Activated T-helper 1 cell treated with anti-CD3 and anti-CD28 coated beads, Interleukin-12 subunit alpha, Interleukin-12 subunit beta, Interleukin-2, Interleukin-4 antibody, amounts not matched to agents 30 ng/mL and 10 ng/mL and 1 ng/mL, durations not matched to agents 14 hours and 24 hours and 36 hours (primary cell): ENCODE measurements at regions not wholly inside any gene's neighbourhood (a gene's known extent, or its start where the extent isn't known, plus 50 kb on each side); places are given as distances from the start of the nearest gene placed in this dataset.

Experiments used
- DNase-seq: peaks from one replicate; pipeline ENCODE4 v3.0.0; 2021; ENCODE audit warnings: low spot score
- H3K27ac Mint-ChIP-seq: one replicate; pipeline ENCODE4 v1.8.0; 2021; ENCODE audit warnings: mild to moderate bottlenecking, mixed read lengths
- H3K27me3 Mint-ChIP-seq: one replicate; pipeline ENCODE4 v1.8.0; 2022; ENCODE audit warnings: mild to moderate bottlenecking, moderate library complexity, mixed read lengths; ENCODE audit not compliant: insufficient read depth
- H3K36me3 Mint-ChIP-seq: one replicate; pipeline ENCODE4 v1.8.0; 2021; ENCODE audit warnings: low read depth, mixed read lengths
- H3K4me1 Mint-ChIP-seq: one replicate; pipeline ENCODE4 v1.8.0; 2021; ENCODE audit warnings: low read depth, mixed read lengths
- H3K4me3 Mint-ChIP-seq: one replicate; pipeline ENCODE4 v1.8.0; 2021; ENCODE audit warnings: mild to moderate bottlenecking, moderate library complexity, mixed read lengths
- H3K9me3 Mint-ChIP-seq: one replicate; pipeline ENCODE4 v1.8.0; 2021; ENCODE audit warnings: mixed read lengths
- intact Hi-C: fragments of 100-400 bp; cut with micrococcal nuclease; formaldehyde crosslinking; loops from one replicate; pipeline ENCODE4 v1.15.1; 2024

DNA sequence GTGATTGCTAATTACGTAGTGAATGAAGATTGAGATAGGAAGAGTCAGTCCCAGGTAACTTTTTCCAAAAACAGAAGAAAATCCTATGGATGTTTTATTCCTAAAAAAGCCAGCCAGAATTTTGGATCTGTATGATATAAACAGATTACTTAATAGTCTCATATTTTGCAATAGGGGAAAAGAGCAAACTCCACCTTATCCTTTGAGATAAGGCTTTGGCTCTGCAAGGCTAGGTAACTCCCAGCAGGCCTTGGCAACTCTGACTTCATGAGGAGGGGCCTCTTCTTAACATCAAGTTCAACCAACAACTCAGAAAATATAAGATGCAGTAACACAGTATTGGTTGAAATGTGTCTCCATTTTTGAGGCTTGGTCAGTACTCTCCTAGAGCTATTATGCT lies 98.7 kb upstream of the SLC4A4 start:
- no peak for DNase-seq
- intact Hi-C loops, result no loop called here
- Mint-ChIP-seq H3K9me3 (no peaks in the 10 kb centered on the region), H3K27me3 (no peaks in the 10 kb centered on the region), H3K36me3 (no peaks in the 10 kb centered on the region), H3K4me1 (no peaks in the 10 kb centered on the region), H3K4me3 (no peak overlapping the region), H3K27ac (no peak overlapping the region)

DNA sequence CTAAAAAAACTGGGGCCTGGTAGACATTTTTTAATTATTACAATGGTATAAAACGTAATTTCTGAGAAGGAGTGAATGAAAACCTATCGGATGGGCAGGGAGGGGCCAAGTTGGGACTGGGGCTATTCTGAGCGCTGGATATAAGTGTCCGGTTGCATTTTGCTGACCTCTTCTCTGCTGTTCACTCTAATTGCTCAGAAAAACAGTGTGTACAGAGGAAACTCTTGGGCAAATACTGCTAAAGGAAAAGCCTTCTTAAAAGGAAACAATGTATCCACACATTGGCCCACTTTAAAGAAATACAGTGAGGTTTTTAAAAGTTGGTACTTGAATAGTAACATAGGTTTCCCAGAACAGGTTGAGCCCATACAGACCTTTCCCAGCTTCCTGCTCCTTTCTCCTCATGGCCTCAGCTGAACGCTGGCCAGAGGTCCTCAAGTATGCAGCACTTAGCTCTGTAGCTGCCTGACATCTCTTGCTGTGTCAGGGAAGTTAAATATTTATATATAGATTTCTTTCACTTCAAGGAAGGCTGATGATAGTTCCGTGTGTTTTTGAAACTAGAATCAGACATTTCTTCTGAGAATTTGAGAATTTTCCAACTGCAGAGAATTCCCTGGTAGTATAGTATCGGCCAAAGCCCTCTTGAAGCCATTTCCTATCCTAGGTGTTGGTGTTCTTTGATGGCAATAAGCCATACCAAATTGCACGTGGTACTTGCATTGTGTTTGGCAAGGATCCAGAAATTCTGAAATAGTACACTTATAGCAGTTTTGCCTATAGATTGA lies 97.1 kb upstream of the SLC4A4 start:
- Mint-ChIP-seq H3K4me1 (no peaks in the 10 kb centered on the region), H3K9me3 (no peaks in the 10 kb centered on the region), H3K36me3 (no peaks in the 10 kb centered on the region), H3K27ac (no peak overlapping the region), H3K4me3 (no peak overlapping the region), H3K27me3 (no peaks in the 10 kb centered on the region)
- DNase-seq, result no peak
- intact Hi-C loops, result no loop called here

DNA sequence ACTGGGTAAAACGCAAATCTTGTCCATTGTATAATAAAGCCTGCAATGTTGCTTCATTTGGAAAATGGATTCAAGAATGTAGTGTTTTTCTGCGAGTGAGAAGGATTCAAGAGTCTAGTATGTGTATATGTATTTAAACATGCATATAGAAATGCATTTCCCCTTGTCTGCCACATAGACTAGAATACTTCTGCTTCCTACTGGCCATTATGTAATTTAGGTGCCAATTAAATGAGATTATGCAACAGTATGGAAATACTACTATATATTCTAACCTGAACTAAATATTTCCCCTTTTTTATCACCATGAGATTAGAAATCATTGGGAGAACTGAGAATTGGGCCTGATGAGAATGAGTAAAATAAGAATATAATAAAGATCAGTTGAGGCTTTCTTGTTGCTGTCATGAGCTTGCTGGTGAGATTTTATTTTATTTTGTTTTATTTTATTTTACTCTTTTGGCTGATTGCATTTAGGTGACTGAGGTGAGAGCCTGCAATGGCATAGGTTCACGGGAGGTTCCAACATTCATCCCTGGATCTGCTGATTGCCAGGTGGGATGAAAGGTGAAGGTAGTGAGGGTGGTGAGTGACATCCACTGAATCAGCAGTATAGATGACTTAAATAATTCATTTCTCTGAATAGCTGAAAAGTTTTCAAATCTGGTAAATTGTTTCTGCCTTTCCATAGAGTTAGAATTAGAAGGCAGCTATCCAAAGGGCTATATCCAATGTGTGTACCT lies 95.6 kb upstream of the SLC4A4 start:
- no peaks in the 10 kb centered on the region for H3K4me1 Mint-ChIP-seq
- intact Hi-C loops, result no loop called here
- no peaks in the 10 kb centered on the region for H3K9me3 Mint-ChIP-seq
- H3K4me3 Mint-ChIP-seq, result no peak overlapping the region
- H3K27ac Mint-ChIP-seq, result no peak overlapping the region
- no peaks in the 10 kb centered on the region for H3K36me3 Mint-ChIP-seq
- no peaks in the 10 kb centered on the region for H3K27me3 Mint-ChIP-seq
- no peak for DNase-seq

DNA sequence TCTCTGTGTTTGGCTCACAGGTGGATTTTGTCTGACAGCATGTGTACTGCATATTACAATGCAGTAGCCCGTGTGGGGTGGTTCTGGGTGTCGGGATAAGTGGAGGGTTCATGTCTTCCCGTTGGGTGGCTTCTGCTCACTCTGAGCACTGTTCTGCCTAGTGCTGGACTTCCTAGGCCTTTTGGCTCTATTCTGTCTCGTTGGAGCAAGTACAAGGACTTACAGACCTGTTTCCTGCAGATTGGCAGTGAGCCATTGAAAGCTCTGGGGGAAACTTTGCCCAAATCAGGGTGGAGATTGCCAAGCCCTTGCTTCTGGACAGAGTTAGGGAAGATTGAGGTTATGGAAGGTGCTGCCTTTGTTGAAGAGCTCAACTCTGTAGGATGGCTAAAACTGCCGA lies 91.1 kb upstream of the SLC4A4 start:
- H3K36me3 Mint-ChIP-seq, result no peaks in the 10 kb centered on the region
- no peak for DNase-seq
- H3K4me3 Mint-ChIP-seq, result no peak overlapping the region
- H3K4me1 Mint-ChIP-seq, result no peaks in the 10 kb centered on the region
- no peaks in the 10 kb centered on the region for H3K27me3 Mint-ChIP-seq
- H3K9me3 Mint-ChIP-seq, result no peaks in the 10 kb centered on the region
- H3K27ac Mint-ChIP-seq, result no peak overlapping the region
- intact Hi-C loops, result no loop called here

DNA sequence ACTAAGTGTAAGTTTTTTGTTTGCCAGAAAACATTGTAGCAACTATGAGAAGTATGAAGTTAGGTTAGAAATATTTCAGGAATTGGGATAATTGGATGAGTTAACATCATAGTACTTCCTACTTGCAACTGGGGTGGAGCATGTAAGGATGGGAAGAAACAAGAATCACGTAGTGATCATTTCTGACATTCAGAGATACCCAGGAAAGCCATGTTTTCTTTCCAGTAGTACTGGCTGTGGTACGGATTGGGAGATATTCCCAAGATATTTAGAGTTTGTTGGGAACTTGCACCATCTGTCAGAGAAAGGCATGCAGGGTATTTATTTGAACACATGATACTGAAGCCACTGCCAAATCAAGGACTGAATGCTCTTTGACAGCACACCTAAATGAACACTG lies 87.6 kb upstream of the SLC4A4 start:
- Mint-ChIP-seq H3K4me3 (no peak overlapping the region), H3K9me3 (no peaks in the 10 kb centered on the region), H3K27me3 (no peaks in the 10 kb centered on the region), H3K4me1 (no peaks in the 10 kb centered on the region), H3K27ac (no peak overlapping the region), H3K36me3 (no peaks in the 10 kb centered on the region)
- no peak for DNase-seq
- intact Hi-C loops, result no loop called here

DNA sequence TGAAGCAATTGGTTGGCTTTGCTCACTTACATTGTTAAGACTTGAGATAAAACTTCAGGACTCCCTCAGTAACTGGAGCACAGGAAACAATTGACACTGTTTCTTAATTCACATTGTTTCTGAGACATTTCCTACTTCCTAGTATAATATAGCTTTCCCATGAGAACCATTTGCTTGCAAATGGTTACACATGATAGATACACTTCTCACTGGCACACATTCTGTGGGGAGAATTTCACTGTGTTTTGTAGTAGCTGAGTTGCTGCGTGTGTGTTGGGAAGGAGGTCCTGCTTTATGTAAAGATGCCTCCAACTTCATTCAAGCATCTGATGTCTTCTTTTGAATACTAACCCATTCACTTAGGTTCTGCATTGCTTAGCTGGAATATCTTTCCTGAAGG lies 85.3 kb upstream of the SLC4A4 start:
- H3K4me1 Mint-ChIP-seq, result no peaks in the 10 kb centered on the region
- no peaks in the 10 kb centered on the region for H3K9me3 Mint-ChIP-seq
- H3K4me3 Mint-ChIP-seq, result no peak overlapping the region
- no peak for DNase-seq
- no peaks in the 10 kb centered on the region for H3K27me3 Mint-ChIP-seq
- H3K27ac Mint-ChIP-seq, result no peak overlapping the region
- no peaks in the 10 kb centered on the region for H3K36me3 Mint-ChIP-seq
- intact Hi-C loops, result no loop called here

DNA sequence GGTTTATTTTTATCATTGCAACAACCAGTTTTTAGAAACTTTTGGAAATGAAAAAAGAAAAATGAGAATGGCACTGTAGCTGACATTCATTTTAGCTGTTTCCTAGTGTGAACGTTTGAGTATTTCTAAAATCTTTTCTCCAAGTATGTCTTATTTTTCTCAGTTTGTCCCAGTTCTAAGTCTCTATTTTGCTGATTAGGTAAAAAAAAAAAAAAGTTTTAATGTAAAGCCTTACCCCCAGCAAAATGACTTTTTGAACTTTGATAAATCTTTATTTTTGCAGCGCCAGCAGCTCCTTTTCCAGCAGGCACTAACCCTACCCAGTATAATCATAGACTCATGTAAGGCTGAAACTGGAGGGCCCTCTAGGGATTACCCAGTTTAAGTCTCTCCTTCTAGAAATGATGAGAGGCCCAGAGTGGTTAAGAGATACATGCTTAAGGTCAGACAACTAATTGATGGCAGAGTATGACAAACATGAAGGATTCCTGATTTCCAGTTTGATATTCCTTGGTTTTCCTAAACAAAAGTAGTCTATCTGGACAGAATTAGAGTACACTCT lies 84.3 kb upstream of the SLC4A4 start:
- Mint-ChIP-seq H3K4me1 (no peaks in the 10 kb centered on the region), H3K27ac (no peak overlapping the region), H3K27me3 (no peaks in the 10 kb centered on the region), H3K36me3 (no peaks in the 10 kb centered on the region), H3K9me3 (no peaks in the 10 kb centered on the region), H3K4me3 (no peak overlapping the region)
- DNase-seq, result no peak
- intact Hi-C loops, result no loop called here

DNA sequence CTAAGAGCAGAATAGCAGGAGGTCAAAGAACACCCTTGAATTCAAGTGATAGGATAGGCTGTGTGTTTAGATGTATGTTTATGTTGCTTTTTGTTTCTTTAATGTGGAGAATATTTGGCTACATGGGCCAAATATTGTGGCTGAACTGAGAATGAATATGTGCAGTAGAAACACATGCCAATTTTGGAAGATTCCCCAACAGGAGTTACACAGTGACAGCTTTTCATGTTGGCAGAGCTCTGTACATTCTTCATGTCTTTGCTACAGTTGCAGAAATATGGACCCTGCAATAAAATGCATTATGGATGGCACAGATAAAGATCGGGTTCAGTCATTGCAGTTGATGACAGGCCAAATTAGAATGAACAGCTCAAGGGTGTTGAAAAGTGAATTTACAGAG lies 82.8 kb upstream of the SLC4A4 start:
- intact Hi-C loops, result no loop called here
- H3K4me1 Mint-ChIP-seq, result no peaks in the 10 kb centered on the region
- H3K9me3 Mint-ChIP-seq, result no peaks in the 10 kb centered on the region
- H3K4me3 Mint-ChIP-seq, result no peak overlapping the region
- H3K36me3 Mint-ChIP-seq, result no peaks in the 10 kb centered on the region
- H3K27ac Mint-ChIP-seq, result no peak overlapping the region
- no peak for DNase-seq
- H3K27me3 Mint-ChIP-seq, result no peaks in the 10 kb centered on the region

DNA sequence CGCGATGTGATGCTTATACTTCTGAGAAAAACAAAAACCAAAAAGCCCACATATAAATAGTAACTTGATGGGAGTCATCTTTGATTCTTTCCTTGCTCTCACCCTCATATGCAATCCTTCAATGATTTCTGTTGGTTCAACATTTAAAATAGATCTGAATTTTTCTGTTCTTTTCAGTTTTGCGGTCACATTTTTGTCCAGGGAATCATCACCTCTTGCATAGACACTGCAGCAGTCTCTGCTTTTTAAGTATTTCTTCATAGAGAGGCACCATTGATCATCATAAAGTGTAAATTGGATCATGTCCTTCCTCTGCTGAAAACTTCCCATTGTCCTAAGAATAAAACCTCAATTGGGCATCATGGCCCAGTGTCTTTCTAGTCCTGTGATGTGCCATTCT lies 81.1 kb upstream of the SLC4A4 start:
- intact Hi-C loops, result no loop called here
- Mint-ChIP-seq H3K27ac (no peak overlapping the region), H3K9me3 (no peaks in the 10 kb centered on the region), H3K36me3 (no peaks in the 10 kb centered on the region), H3K27me3 (no peaks in the 10 kb centered on the region), H3K4me3 (no peak overlapping the region), H3K4me1 (no peaks in the 10 kb centered on the region)
- DNase-seq, result no peak

DNA sequence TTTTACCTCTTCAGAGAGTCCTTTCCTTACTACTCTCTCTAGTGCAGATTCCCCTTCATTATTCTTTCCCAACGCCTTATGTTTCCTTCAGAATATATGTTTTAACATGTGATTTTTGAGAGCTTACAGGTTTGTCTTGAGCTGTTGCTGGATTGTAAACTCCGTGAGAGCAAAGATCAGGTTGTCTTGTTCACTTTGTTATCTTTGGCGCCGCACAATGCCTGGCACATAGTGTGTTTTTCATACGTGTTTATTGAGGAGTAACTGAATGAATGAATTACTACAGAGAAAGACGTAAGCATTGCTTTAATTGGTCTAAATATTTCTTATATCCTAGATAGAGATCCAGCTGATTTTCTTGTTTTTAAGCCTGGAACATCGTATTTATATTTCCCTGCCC lies 80.5 kb upstream of the SLC4A4 start:
- intact Hi-C loops, result no loop called here
- Mint-ChIP-seq H3K9me3 (no peaks in the 10 kb centered on the region), H3K27ac (no peak overlapping the region), H3K4me3 (no peak overlapping the region), H3K4me1 (no peaks in the 10 kb centered on the region), H3K36me3 (no peaks in the 10 kb centered on the region), H3K27me3 (no peaks in the 10 kb centered on the region)
- DNase-seq, result no peak

DNA sequence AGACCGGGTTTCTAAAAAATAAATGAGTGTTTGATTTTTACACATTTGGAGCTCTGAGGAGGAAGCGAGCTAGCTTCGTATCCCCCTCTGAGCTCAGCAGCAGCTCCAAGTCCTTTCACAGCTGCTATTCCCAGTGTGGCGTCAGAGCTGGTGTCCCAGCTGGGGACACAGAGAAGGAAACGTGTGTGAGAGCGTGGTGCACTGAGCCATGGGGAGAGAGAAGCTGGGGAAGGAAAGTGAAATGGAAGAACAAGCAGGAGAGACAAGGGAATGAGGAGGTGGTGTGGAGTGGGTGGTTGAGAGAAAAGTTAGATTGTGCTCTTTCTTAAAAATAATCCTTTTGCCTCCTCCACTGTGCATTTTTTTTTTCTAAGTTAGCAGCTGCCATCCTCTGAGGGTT lies 79.5 kb upstream of the SLC4A4 start:
- H3K9me3 Mint-ChIP-seq, result no peaks in the 10 kb centered on the region
- H3K27ac Mint-ChIP-seq, result no peak overlapping the region

DNA sequence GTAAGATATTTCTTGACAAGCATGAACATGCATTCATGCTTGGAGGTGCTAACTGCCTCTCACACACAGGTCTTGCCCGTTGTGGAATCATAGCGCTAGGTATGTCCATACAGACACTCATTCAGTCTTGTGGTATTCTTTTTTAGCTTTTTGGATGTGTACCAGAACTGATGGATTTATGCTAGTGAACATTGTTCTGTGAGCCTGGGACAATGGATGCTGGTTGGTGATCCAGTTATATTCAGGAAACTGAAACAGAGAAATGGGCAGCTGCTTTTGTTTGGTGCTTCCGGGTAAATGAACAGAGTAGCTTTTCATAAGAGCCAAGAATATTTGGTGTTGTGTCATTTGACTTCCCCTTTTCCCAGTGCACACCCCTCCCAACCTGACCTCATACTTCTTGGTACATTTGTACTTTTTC lies 78.9 kb upstream of the SLC4A4 start:
- H3K4me3 Mint-ChIP-seq, result no peak overlapping the region

More for the DNA sequence above, 79.5 kb upstream of the SLC4A4 start:
- no peaks in the 10 kb centered on the region for H3K27me3 Mint-ChIP-seq
- no peaks in the 10 kb centered on the region for H3K4me1 Mint-ChIP-seq
- H3K4me3 Mint-ChIP-seq, result no peak overlapping the region
- DNase-seq, result no peak
- intact Hi-C loops, result no loop called here
- H3K36me3 Mint-ChIP-seq, result no peaks in the 10 kb centered on the region

DNA sequence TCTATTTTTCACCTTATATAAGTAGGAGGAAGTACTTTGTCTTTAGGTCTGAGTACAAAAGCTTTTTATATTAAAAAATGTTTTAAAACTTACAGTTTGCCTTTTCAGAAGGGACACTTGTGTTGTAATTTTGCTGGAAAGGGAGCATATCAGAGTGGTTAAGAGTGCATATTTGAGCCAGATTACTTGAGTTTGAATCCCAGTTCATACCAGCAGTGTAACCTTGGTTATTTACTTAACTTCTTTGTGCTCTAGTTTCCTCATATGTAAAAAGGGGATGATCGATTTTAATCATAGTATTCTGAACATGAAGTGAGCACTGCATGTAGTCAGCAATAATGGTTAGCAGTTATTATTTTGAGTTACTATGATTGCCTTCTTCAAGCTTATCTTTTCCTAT lies 78.3 kb upstream of the SLC4A4 start:
- Mint-ChIP-seq H3K9me3 (no peaks in the 10 kb centered on the region), H3K36me3 (no peaks in the 10 kb centered on the region), H3K4me1 (no peaks in the 10 kb centered on the region), H3K27me3 (peaks cover 2% of the 10 kb centered on the region), H3K27ac (no peak overlapping the region), H3K4me3 (no peak overlapping the region)
- DNase-seq, result no peak
- intact Hi-C loops, result no loop called here

More for the DNA sequence above, 78.9 kb upstream of the SLC4A4 start:
- no peak overlapping the region for H3K27ac Mint-ChIP-seq
- H3K27me3 Mint-ChIP-seq, result peaks cover under 1% of the 10 kb centered on the region
- no peaks in the 10 kb centered on the region for H3K4me1 Mint-ChIP-seq
- no peak for DNase-seq
- no peaks in the 10 kb centered on the region for H3K9me3 Mint-ChIP-seq
- H3K36me3 Mint-ChIP-seq, result no peaks in the 10 kb centered on the region
- intact Hi-C loops, result no loop called here
